Activated CD4-positive, alpha-beta T cell treated with anti-CD3 and anti-CD28 coated beads, Interleukin-2, Interleukin-6, amounts not matched to agents 100 ng/mL and 50 ng/mL, durations not matched to agents 16 hours and 8 hours (primary cell): ENCODE measurements at regions not wholly inside any gene's neighbourhood (a gene's known extent, or its start where the extent isn't known, plus 50 kb on each side); places are given as distances from the start of the nearest gene placed in this dataset.
"Not testable (repeated sequence)": the region's sequence is repeated elsewhere in the genome, so short reads cannot be mapped to it uniquely, and the experiment has no call there.

Source experiments
- DNase-seq: peaks from one replicate; pipeline ENCODE4 v3.0.0-alpha.2; 2020

- DNase-seq: no peak
Observed at GRCh38 chr1:208985231-208985630, 598.3 kb upstream of the CAMK1G start.

DNA sequence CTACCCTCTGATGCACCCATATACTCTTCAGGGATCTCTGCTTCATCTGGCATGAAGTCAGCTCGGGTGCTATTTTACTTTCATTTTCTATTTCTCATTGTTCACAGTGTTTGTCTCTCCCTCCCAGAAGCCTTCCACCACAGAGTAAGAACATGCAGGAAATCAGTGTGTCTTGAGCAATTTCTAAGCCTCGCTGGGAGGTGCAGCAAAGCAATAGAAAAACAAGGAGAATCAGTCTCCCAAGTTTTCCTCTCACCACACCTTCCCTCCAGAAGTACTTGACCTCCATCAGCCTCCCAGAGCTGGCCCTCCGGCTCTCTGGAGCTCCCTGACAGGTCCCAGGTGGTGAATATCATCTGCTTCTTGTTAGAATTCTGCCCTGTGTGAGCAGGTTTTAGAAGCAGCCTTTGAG, 594.7 kb upstream of the CAMK1G start:
- peak; percentile 53 for DNase-seq

DNA sequence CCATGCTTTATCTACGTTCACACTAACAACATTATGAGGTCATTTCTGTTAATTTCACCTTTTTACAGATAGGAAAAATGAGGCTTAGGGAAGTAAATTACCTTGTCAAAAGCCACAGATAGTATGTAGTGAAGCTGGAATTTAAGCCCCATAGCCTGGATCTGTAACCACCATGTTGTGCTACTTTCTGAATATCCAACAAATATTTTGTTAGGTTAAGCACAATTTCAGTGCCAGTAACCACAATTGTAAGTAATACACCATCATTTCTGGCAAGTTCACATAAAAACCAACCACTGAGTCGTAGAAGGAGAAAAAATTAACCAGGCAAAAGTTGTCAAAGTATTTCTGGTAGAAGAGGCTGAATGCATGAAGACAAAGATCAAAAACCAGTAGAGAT, 593.1 kb upstream of the CAMK1G start:
- DNase-seq: no peak

GRCh38 chr1:208997053-208997452, 586.5 kb upstream of the CAMK1G start:
- not testable (repeated sequence) for DNase-seq

- no peak for DNase-seq
Observed at GRCh38 chr1:208997726-208998312, 585.7 kb upstream of the CAMK1G start.

GRCh38 chr1:209008586-209008985, 574.9 kb upstream of the CAMK1G start:
- no peak for DNase-seq

DNA sequence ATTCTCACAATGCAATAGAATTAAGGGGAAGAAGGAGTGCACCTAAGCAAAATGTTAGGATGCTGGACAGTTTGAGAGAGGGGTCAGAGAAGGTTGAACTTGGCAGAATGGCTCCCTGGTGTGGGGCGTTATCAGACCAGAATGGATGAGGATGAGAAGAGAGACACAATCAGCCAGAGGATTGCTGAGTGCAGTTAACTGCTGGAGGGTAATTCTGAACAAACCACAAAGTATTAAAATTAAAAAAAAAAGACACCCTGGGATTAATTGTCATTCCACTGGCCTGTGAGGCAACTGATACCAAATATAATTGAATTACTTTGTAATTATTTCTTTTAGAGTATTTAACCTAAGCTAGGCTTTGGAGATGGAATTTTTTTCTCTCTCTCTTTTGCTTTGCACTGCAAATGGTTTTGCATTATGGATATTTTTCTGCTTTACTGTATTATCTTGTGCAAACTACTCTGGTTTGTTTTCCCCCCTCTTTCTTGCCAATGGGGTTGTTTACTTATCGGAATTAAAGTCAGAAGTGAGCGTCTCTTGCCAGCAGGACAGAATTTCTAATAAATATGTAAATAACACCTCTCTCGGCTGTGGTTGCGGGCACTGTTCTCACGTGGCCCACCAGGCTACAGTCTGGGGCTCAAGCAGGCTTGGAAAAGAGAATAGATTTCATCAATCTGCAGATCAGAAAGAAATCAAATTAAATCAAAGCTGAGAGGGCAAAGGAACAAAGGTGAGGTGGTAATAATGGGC, 572.9 kb upstream of the CAMK1G start:
- no peak for DNase-seq

GRCh38 chr1:209012443-209013196, 570.9 kb upstream of the CAMK1G start:
- DNase-seq: no peak

DNA sequence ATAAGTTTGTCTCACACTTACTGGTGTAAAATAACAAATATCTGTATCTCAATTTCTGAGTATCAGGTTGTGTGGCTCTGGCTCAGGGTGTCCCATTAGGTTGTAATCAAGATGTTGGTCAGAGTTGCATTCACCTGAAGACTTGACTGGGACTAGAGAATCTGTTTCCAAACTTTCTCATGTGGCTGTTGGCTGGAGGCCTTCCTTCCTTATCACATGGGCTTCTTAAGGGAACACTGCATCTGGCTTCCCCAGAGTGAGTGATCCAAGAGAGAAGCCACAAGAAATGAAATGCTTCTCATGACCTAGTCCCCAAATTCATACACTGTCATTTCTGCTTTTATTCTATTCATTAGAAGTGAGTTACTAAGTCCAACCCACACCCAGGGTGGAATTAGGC, 568.4 kb upstream of the CAMK1G start:
- no peak for DNase-seq

DNA sequence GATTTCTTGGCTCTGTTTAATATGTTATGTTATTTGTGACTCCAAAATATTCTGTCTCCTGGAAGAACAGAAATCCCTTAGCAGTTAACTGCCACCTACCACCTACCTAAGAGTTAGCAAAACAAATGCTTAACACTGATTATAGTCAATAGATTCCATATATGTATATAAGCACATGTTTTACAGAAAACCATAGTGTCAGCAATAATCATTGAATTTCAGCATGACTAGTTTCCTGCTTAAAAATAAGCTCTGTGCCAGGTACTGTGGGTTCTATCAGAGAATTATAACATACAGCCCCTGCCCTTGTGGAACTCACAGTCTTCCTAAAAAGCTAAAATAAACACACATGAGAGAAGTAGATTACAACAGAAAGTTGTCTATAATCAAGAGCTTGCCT, 561.9 kb upstream of the CAMK1G start:
- no peak for DNase-seq

GRCh38 chr1:209023790-209024189, 559.7 kb upstream of the CAMK1G start:
- no peak for DNase-seq

GRCh38 chr1:209029737-209030136, 553.8 kb upstream of the CAMK1G start:
- DNase-seq: no peak

DNA sequence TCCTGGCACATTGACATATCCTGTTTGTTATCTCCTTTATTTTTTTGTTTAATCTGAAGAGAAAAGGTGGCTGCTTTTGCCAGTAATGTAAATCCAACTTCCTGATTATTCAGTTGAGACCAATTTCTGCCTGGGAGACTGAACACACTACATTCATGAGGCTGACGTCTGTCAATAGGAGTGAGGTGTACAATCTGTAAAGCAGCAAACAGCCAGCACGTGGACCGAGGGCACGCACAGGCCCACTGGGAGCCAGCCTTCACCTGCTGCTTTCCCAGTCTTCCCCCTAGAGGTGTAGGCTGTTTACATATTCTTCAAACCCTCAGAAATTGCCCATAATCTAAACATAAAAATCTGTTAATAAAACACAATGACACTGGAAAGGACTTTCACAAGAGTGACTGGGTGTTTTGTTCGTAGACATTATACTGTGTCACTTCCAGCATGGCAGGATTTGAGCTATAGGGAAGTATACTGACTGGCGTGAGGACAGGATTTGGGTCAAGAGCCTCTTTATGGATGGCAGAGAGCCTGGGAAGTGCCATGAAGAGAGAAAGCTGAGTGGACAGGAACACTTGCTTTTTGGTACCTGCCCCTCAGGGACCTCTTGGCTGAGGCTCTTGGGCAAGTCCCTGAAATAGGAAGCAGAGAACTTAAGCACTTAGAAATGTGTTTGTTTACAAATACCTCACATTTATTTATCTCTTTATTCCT, 552.9 kb upstream of the CAMK1G start:
- no peak for DNase-seq

DNA sequence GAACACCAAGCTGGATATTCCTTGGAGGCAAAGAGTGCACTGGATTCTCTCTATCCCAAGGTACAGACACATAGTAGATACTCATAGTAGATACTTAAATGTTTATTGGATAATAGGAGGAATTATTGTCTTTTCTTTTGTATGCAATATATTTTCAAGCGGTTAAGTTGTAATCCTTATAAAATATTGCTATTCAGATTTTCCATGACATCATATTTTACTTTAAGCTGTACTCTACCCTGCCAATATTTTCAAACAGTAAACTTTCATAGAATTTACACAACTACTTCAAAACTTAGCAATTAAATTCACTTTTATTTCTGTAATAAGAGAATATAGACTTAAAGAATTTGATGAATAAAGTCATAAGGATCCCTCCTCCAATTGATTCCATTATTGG, 546.5 kb upstream of the CAMK1G start:
- DNase-seq: no peak

- no peak for DNase-seq
Observed at GRCh38 chr1:209038316-209038715, 545.2 kb upstream of the CAMK1G start.

DNA sequence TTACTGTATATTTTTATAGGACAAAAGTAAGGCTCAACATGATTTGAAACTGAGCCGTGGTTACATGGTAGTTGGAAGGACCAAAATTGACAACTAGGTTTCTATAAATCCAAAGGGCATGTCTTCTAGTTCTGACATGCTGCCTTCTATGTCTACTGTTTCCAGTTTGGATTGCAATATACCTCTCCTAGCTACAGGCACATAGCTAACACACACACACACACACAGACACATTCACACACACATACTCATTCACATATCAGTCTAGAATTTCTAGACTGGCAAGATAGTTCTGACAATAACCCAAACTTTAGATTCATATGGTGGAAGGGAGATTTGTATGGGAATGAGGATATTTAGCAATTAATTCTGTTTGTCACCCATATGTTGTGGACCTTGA, 544.8 kb upstream of the CAMK1G start:
- no peak for DNase-seq

GRCh38 chr1:209040351-209040750, 543.2 kb upstream of the CAMK1G start:
- DNase-seq: no peak

GRCh38 chr1:209041927-209042326, 541.6 kb upstream of the CAMK1G start:
- DNase-seq: no peak

GRCh38 chr1:209042413-209042812, 541.1 kb upstream of the CAMK1G start:
- no peak for DNase-seq

- no peak for DNase-seq
Observed at GRCh38 chr1:209045331-209046057, 538.0 kb upstream of the CAMK1G start.

GRCh38 chr1:209046058-209046417, 537.5 kb upstream of the CAMK1G start:
- DNase-seq: no peak

DNA sequence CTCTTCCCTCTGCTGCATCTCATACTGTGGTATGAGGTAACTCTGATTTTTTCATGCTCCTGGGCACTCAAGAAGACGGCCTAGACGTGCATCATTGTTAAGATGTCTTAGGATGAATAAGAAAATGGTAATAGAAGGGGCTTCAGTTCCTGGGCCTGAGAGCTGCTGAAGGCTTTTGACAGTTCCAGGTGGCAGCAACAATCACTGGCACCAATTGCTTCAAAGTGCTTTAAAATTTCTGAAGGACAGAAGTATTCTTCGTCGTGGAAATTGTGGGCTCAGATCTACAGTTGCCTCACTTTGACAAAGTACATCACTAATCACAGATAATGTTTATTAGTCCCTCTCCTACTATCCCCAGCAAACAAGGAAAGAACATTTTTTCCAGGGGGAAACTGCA, 536.6 kb upstream of the CAMK1G start:
- no peak for DNase-seq
